Adrenal gland (tissue), 9 donors: ENCODE measurements at regions not wholly inside any gene's neighbourhood (a gene's known extent, or its start where the extent isn't known, plus 50 kb on each side); places are given as distances from the start of the nearest gene placed in this dataset.

Experiments used
- DNase-seq, 7 donors: peaks; one replicate each; pipeline ENCODE4 v3.0.0-alpha.2; 2019 to 2020
- H3K27ac ChIP-seq, 5 donors: fragments of 200-600 bp; sonication (generic) in 4 of 5; 1 replicate in 3 of 5; 2 replicates in 2 of 5; pipeline versions ENCODE4 v1.5.1 to v1.8.0; 2016 to 2020; ENCODE audit warnings: mild to moderate bottlenecking in 1 of 5
- H3K27me3 ChIP-seq: fragments of 200-600 bp; 2 replicates; pipeline ENCODE4 v1.8.0; 2021
- H3K36me3 ChIP-seq, 2 donors: fragments of 200-600 bp; replicated peaks in 1 of 2; 1 replicate in 1 of 2; 2 replicates in 1 of 2; pipeline versions ENCODE4 v1.5.1 to v1.8.0; 2018 to 2022
- H3K4me1 ChIP-seq, 2 donors: fragments of 200-600 bp; replicated peaks in 1 of 2; 1 replicate in 1 of 2; 2 replicates in 1 of 2; pipeline versions ENCODE4 v1.5.1 to v1.8.0; 2018 to 2021
- H3K4me3 ChIP-seq, 4 donors: fragments of 200-600 bp; sonication (generic) in 3 of 4; one replicate each; pipeline ENCODE4 v1.5.1; 2016 to 2018
- H3K9me3 ChIP-seq, 3 donors: fragments of 200-600 bp; sonication (generic) in 1 of 3; replicated peaks in 1 of 3; 1 replicate in 2 of 3; 2 replicates in 1 of 3; pipeline versions ENCODE4 v1.5.1 to v1.8.0; 2016 to 2021
- CTCF ChIP-seq, 6 experiments: fragments of 450-650 bp in 4 of 6; fragments of 200-600 bp in 2 of 6; sonication (generic) in 1 of 6; IDR thresholded peaks; 1 replicate in 5 of 6; 2 replicates in 1 of 6; pipeline versions ENCODE4 v1.5.1 to v1.8.0; 2016 to 2021; ENCODE audit warnings: antibody characterized with exemption in 6 of 6, mild to moderate bottlenecking in 2 of 6, moderate library complexity in 1 of 6
- POLR2A ChIP-seq, 2 donors: fragments of 450-650 bp; IDR thresholded peaks; one replicate each; pipeline ENCODE4 v1.6.1; 2017; ENCODE audit warnings: antibody characterized with exemption in 2 of 2, mild to moderate bottlenecking in 2 of 2, moderate library complexity in 1 of 2
- WGBS, 4 donors: extraction: QIAGEN DNeasy Blood & Tissue Kit in 2 of 4; methylation state at CpG; one replicate each; pipeline versions ENCODE4 v1.1.5 to v1.1.7; 2013 to 2017; 5-methylcytosine and 5-hydroxymethylcytosine counted together
- intact Hi-C, 2 donors: fragments of 100-400 bp; cut with DNase I; formaldehyde crosslinking; loops; one replicate each; pipeline versions ENCODE4 v1.14.1 to v1.15.0; 2022 to 2023
- donor health status: healthy with polysubstance abuse.
- donor health status: Bipolar disorder and iron deficiency.
- donor health status: DM: yes; HTN: yes; CAD: no.
- donor health status: DM: no; HTN: no; CAD: no.
- donor health status: DM: no; HTN: no; CAD: no.

DNA sequence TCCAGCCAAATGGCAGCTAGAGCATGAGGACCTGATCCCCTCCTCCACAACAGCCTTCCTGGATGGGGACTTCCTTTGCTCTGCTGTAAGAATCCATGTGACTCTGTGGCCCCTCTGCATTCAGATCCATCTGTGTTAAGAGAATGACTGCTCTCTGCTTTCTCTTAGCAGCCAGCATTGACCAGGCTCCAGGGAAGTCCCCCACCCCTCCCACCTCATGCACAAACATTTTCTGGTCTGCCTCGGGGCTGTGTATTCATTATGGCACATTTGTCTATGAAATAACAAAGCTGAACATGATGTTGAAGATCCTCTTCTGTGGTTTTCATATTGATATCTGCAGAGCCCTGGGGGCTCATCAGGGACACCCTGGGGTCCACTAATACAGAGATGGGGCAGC, 201.7 kb downstream of the NUAK1 start:
- no peaks in the 10 kb centered on the region for H3K27me3 ChIP-seq
- 71 to 73% (median 71%) methylated on average over 1 of the region's 1 CpG; no CpG with 5 or more reads in 1 of the 4 donors for WGBS, 4 donors
- H3K4me3 ChIP-seq, result no peak overlapping the region
- DNase-seq, result no peak
- intact Hi-C loops, result no loop called here
- TF ChIP-seq CTCF (IDR thresholded peaks at IDR 0.05) (no peak), POLR2A (IDR thresholded peaks at IDR 0.05) (no peak)
- H3K9me3 ChIP-seq, result no peaks in the 10 kb centered on the region
- no peaks in the 10 kb centered on the region for H3K36me3 ChIP-seq
- H3K4me1 ChIP-seq, result no peaks in the 10 kb centered on the region
- no peak overlapping the region for H3K27ac ChIP-seq

GRCh38 chr12:105939181-105939721, 199.5 kb downstream of the NUAK1 start:
- H3K4me1 ChIP-seq, result no peaks in the 10 kb centered on the region
- H3K27ac ChIP-seq, result no peak overlapping the region
- no peak overlapping the region for H3K4me3 ChIP-seq
- no peak for DNase-seq
- H3K36me3 ChIP-seq, result no peaks in the 10 kb centered on the region
- TF ChIP-seq POLR2A (IDR thresholded peaks at IDR 0.05) (no peak), CTCF (IDR thresholded peaks at IDR 0.05) (no peak)
- H3K27me3 ChIP-seq, result no peaks in the 10 kb centered on the region
- intact Hi-C loops, result no loop called here
- 64 to 86% (median 75%) methylated on average over 3 of the region's 3 CpGs for WGBS, 4 donors
- H3K9me3 ChIP-seq, result no peaks in the 10 kb centered on the region

GRCh38 chr12:105942281-105942680, 196.5 kb downstream of the NUAK1 start:
- intact Hi-C loops, result no loop called here
- H3K4me3 ChIP-seq, result no peak overlapping the region
- no peaks in the 10 kb centered on the region for H3K27me3 ChIP-seq
- no peak for TF ChIP-seq POLR2A (IDR thresholded peaks at IDR 0.05)
- no peak for TF ChIP-seq CTCF (IDR thresholded peaks at IDR 0.05)
- H3K36me3 ChIP-seq, result no peaks in the 10 kb centered on the region
- H3K4me1 ChIP-seq, result no peaks in the 10 kb centered on the region
- no peak overlapping the region for H3K27ac ChIP-seq
- no peaks in the 10 kb centered on the region for H3K9me3 ChIP-seq
- DNase-seq, result no peak
- WGBS, 4 donors, result 67 to 96% (median 79%) methylated on average over 1 of the region's 1 CpG

GRCh38 chr12:105943525-105943924, 195.2 kb downstream of the NUAK1 start:
- no peak overlapping the region for H3K4me3 ChIP-seq
- TF ChIP-seq POLR2A (IDR thresholded peaks at IDR 0.05), result no peak
- no peak for TF ChIP-seq CTCF (IDR thresholded peaks at IDR 0.05)
- no peaks in the 10 kb centered on the region for H3K9me3 ChIP-seq
- WGBS, 4 donors, result 100% methylated on average over 1 of the region's 1 CpG
- H3K36me3 ChIP-seq, result no peaks in the 10 kb centered on the region
- H3K4me1 ChIP-seq, result no peaks in the 10 kb centered on the region
- intact Hi-C loops, result no loop called here
- DNase-seq, result no peak
- H3K27me3 ChIP-seq, result no peaks in the 10 kb centered on the region
- H3K27ac ChIP-seq, result no peak overlapping the region
